Mesendoderm (in vitro differentiated cells): ENCODE measurements at regions not wholly inside any gene's neighbourhood (a gene's known extent, or its start where the extent isn't known, plus 50 kb on each side); places are given as distances from the start of the nearest gene placed in this dataset.
A peak's percentile ranks its signal among the peaks of the same experiment; 100 is the strongest.

Source experiments
- DNase-seq: peaks from one replicate; pipeline ENCODE4 v3.0.0; 2013
- H2AK5ac ChIP-seq: 2 replicates; pipeline ENCODE4 v1.6.1; 2013; ENCODE audit warnings: low read length, inconsistent platforms
- H2BK120ac ChIP-seq: 2 replicates; pipeline ENCODE4 v1.6.1; 2013; ENCODE audit warnings: low read depth, mild to moderate bottlenecking, low read length, moderate library complexity, mixed read lengths
- H2BK15ac ChIP-seq: replicated peaks from 2 replicates; pipeline ENCODE4 v1.6.1; 2013; ENCODE audit warnings: low read depth, mild to moderate bottlenecking, moderate library complexity
- H2BK5ac ChIP-seq: 2 replicates; pipeline ENCODE4 v1.6.1; 2013; ENCODE audit warnings: low read length, inconsistent platforms
- H3K18ac ChIP-seq: 2 replicates; pipeline ENCODE4 v1.6.1; 2013; ENCODE audit warnings: mild to moderate bottlenecking, low read length, mixed read lengths
- H3K23ac ChIP-seq: one replicate; pipeline ENCODE4 v1.6.1; 2013; ENCODE audit warnings: low read length
- H3K27ac ChIP-seq: 2 replicates; pipeline ENCODE4 v1.5.1; 2013; ENCODE audit warnings: low read depth, mild to moderate bottlenecking, inconsistent platforms, low read length, moderate library complexity
- H3K27me3 ChIP-seq: 2 replicates; pipeline ENCODE4 v1.6.1; 2013; ENCODE audit warnings: low read length, control low read depth, mild to moderate bottlenecking, inconsistent platforms; ENCODE audit not compliant: insufficient read depth, poor library complexity
- H3K36me3 ChIP-seq: 2 replicates; pipeline ENCODE4 v1.6.1; 2013; ENCODE audit warnings: low read length, inconsistent platforms; ENCODE audit not compliant: control insufficient read depth, insufficient read depth
- H3K4ac ChIP-seq: one replicate; pipeline ENCODE4 v1.6.1; 2013; ENCODE audit warnings: low read depth, mild to moderate bottlenecking, low read length, moderate library complexity
- H3K4me1 ChIP-seq: 2 replicates; pipeline ENCODE4 v1.6.1; 2013; ENCODE audit warnings: low read depth, low read length, inconsistent platforms; ENCODE audit not compliant: control insufficient read depth
- H3K4me2 ChIP-seq: 2 replicates; pipeline ENCODE4 v1.6.1; 2013; ENCODE audit warnings: low read length
- H3K4me3 ChIP-seq: 2 replicates; pipeline ENCODE4 v1.5.1; 2013; ENCODE audit warnings: mild to moderate bottlenecking, low read length
- H3K56ac ChIP-seq: one replicate; pipeline ENCODE4 v1.6.1; 2013; ENCODE audit warnings: low read length
- H3K79me1 ChIP-seq: 2 replicates; pipeline ENCODE4 v1.6.1; 2013; ENCODE audit warnings: low read length, inconsistent platforms
- H3K79me2 ChIP-seq: 2 replicates; pipeline ENCODE4 v1.6.1; 2013; ENCODE audit warnings: mild to moderate bottlenecking, low read length; ENCODE audit not compliant: control insufficient read depth, insufficient read depth
- H3K9ac ChIP-seq: 2 replicates; pipeline ENCODE4 v1.6.1; 2013; ENCODE audit warnings: low read length, inconsistent platforms
- H4K5ac ChIP-seq: one replicate; pipeline ENCODE4 v1.6.1; 2013; ENCODE audit warnings: low read length
- H4K8ac ChIP-seq: one replicate; pipeline ENCODE4 v1.6.1; 2013; ENCODE audit warnings: low read depth, mild to moderate bottlenecking, control low read depth, low read length, moderate library complexity
- WGBS: extraction: QIAGEN DNeasy Blood & Tissue Kit; methylation state at CpG from one replicate; pipeline ENCODE4 v1.1.7; 2013; ENCODE audit warnings: low lambda C conversion rate, missing lambda C conversion rate; ENCODE audit not compliant: insufficient coverage; ENCODE audit errors: extremely low coverage; 5-methylcytosine and 5-hydroxymethylcytosine counted together

DNA sequence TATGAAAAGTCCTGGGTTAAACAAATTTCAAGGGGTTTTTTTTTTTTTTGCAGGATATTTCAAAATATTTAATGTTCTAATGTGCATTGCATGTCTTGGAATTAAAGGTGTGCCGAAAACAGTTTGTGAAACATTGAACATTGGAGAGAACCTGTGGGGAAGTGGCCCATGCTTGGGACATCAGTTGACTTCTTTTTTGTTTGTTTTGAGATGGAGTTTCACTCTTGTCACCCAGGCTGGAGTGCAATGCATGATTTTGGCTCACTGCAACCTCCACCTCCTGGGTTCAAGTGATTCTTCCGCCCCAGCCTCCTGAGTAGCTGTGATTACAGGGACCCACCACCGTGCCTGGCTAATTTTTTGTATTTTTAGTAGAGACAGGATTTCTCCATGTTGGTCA lies 71.0 kb upstream of the RAPH1 start:
- no peak overlapping the region for H3K23ac ChIP-seq
- H2BK15ac ChIP-seq = no peak overlapping the region
- no peaks in the 10 kb centered on the region for H3K79me1 ChIP-seq
- H3K4me3 ChIP-seq = no peak overlapping the region
- no peak overlapping the region for H3K4me2 ChIP-seq
- H3K4ac ChIP-seq = no peak overlapping the region
- no peaks in the 10 kb centered on the region for H3K4me1 ChIP-seq
- H3K18ac ChIP-seq = no peak overlapping the region
- H4K5ac ChIP-seq = no peak overlapping the region
- no peak overlapping the region for H4K8ac ChIP-seq
- no peak overlapping the region for H3K56ac ChIP-seq
- no CpG with 5 or more reads among the region's 3 CpGs for WGBS
- H3K9ac ChIP-seq = no peak overlapping the region
- H3K27ac ChIP-seq = no peak overlapping the region
- no peak for DNase-seq
- no peak overlapping the region for H2BK120ac ChIP-seq
- H3K27me3 ChIP-seq = no peaks in the 10 kb centered on the region
- no peaks in the 10 kb centered on the region for H3K79me2 ChIP-seq
- no peaks in the 10 kb centered on the region for H3K36me3 ChIP-seq
- H2AK5ac ChIP-seq = no peak overlapping the region
- H2BK5ac ChIP-seq = no peak overlapping the region

DNA sequence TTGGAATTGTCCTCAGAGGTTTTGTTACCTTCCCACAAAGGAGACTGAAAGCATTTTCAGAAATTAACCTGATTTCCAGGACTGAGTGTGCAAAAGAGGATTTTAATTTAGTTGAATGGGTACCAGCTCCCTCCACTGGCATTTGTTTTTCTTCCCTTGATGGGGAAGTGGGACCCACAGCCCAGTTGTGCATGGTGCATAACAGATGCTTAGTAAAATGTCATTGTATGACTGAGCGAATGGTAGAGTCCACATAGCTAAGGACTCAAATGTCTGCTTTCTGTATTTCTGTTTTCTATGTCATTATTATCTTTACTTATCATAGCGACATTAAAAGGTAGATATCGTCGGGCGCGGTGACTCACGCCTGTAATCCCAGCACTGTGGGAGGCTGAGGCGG lies 75.5 kb upstream of the RAPH1 start:
- Histone ChIP-seq H2AK5ac (no peak overlapping the region), H3K4me2 (no peak overlapping the region), H4K8ac (no peak overlapping the region), H3K18ac (no peak overlapping the region), H2BK120ac (no peak overlapping the region), H3K36me3 (no peaks in the 10 kb centered on the region), H3K4me1 (peaks cover 2% of the 10 kb centered on the region), H3K23ac (no peak overlapping the region), H3K9ac (no peak overlapping the region), H3K27ac (no peak overlapping the region), H4K5ac (no peak overlapping the region), H3K79me2 (no peaks in the 10 kb centered on the region), H2BK15ac (no peak overlapping the region), H3K27me3 (no peaks in the 10 kb centered on the region), H2BK5ac (no peak overlapping the region), H3K56ac (no peak overlapping the region), H3K4me3 (no peak overlapping the region), H3K79me1 (no peaks in the 10 kb centered on the region), H3K4ac (no peak overlapping the region)
- DNase-seq = no peak
- no CpG with 5 or more reads among the region's 8 CpGs for WGBS

DNA sequence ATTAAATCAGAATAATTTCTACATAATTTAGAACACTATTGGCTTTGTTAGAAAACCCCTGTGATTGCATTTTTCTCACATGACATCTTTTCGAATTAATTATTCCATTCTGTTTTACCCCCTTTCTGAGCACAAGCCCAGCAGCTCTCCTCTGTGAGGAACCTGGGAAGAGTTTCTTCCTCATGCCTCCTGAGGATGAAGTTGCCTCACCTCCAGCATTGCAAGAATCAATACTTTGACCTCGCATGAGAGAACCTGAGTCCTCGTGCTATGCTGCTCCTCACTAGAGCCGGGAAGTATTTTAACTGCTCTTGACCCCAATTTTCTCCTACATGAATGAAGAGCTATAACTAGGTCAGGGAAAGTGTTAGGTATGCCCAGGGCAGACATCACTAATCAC lies 77.1 kb upstream of the RAPH1 start:
- peak; percentile 59 for DNase-seq
- no peak overlapping the region for H2BK120ac ChIP-seq
- no peaks in the 10 kb centered on the region for H3K79me2 ChIP-seq
- H3K9ac ChIP-seq = no peak overlapping the region
- no CpG with 5 or more reads among the region's 4 CpGs for WGBS
- no peak overlapping the region for H4K8ac ChIP-seq
- H3K27me3 ChIP-seq = no peaks in the 10 kb centered on the region
- H3K79me1 ChIP-seq = no peaks in the 10 kb centered on the region
- H3K36me3 ChIP-seq = no peaks in the 10 kb centered on the region
- H3K56ac ChIP-seq = no peak overlapping the region
- H3K4ac ChIP-seq = no peak overlapping the region
- no peak overlapping the region for H4K5ac ChIP-seq
- no peak overlapping the region for H2AK5ac ChIP-seq
- H3K27ac ChIP-seq = no peak overlapping the region
- peaks cover 2% of the 10 kb centered on the region for H3K4me1 ChIP-seq
- H3K18ac ChIP-seq = no peak overlapping the region
- H3K23ac ChIP-seq = no peak overlapping the region
- no peak overlapping the region for H2BK5ac ChIP-seq
- H3K4me2 ChIP-seq = no peak overlapping the region
- H2BK15ac ChIP-seq = no peak overlapping the region
- H3K4me3 ChIP-seq = no peak overlapping the region

DNA sequence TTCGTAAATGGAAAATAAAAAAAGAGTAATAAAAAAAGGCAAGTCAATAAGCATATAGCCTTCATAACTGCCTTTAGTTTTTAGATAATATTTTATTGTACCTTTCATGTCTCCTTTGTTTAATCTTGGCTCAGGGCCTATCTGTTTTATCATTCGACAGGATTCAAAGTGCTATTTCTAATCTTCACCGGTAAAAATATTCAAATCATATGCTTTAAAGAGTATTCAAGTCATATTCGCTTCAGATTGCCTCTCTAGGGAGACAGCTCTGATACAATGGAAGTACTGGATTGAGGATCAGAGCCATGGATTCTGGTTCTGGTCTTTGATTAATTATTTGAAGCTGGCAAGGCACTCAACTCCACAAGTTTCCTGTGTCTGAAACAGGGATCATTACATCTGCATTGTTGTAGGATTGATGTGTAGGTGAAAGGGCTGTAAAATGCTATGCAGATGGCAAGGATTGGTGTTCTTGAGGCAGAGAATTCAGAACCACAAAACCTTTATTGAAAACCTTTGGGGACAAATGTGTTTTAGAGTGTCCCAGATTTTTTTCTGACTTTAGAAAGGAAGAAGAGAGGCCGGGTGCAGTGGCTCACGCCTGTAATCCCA lies 84.3 kb upstream of the RAPH1 start:
- Histone ChIP-seq H3K79me1 (no peaks in the 10 kb centered on the region), H4K5ac (no peak overlapping the region), H2BK120ac (no peak overlapping the region), H2AK5ac (no peak overlapping the region), H3K23ac (no peak overlapping the region), H4K8ac (no peak overlapping the region), H3K36me3 (no peaks in the 10 kb centered on the region), H3K4me2 (no peak overlapping the region), H3K4ac (no peak overlapping the region), H3K27ac (no peak overlapping the region), H2BK5ac (no peak overlapping the region), H3K27me3 (no peaks in the 10 kb centered on the region), H3K18ac (no peak overlapping the region), H3K4me1 (no peaks in the 10 kb centered on the region), H3K56ac (no peak overlapping the region), H3K9ac (no peak overlapping the region), H3K4me3 (no peak overlapping the region), H3K79me2 (no peaks in the 10 kb centered on the region), H2BK15ac (no peak overlapping the region)
- WGBS = no CpG with 5 or more reads among the region's 6 CpGs
- DNase-seq = no peak

DNA sequence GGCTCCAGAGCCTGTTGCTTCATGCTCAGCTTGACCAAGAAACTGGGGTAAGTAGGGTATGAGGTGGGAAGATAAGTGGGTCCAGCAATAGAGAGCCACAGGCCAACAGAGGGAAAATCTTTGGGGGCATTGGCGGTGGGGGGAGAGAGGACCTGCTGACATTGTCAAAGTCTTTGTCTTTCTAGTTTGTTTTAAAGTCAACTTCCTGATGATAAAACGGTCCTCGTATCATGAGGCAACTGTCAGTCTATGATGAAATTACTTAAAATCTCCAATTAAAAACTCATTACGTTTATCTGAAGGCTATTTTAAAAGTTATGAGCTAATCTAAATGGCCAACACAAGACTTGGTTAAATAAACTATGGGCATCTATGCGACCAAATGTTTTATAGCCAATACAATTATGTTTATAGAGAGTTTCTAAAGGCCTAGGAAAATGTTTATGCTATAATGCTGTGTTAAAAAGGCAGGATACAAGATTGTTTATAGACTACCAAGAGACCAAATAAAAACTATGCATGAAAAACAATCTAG lies 84.4 kb upstream of the CD28 start:
- no CpG with 5 or more reads among the region's 5 CpGs for WGBS
- Histone ChIP-seq H2AK5ac (no peak overlapping the region), H2BK120ac (no peak overlapping the region), H3K18ac (no peak overlapping the region), H3K79me1 (no peaks in the 10 kb centered on the region), H3K36me3 (no peaks in the 10 kb centered on the region), H2BK5ac (no peak overlapping the region), H3K9ac (no peak overlapping the region), H3K4ac (no peak overlapping the region), H2BK15ac (no peak overlapping the region), H3K4me3 (no peak overlapping the region), H4K5ac (no peak overlapping the region), H3K56ac (no peak overlapping the region), H3K4me1 (no peaks in the 10 kb centered on the region), H3K23ac (no peak overlapping the region), H3K79me2 (no peaks in the 10 kb centered on the region), H3K27me3 (no peaks in the 10 kb centered on the region), H4K8ac (no peak overlapping the region), H3K4me2 (no peak overlapping the region), H3K27ac (no peak overlapping the region)
- no peak for DNase-seq

DNA sequence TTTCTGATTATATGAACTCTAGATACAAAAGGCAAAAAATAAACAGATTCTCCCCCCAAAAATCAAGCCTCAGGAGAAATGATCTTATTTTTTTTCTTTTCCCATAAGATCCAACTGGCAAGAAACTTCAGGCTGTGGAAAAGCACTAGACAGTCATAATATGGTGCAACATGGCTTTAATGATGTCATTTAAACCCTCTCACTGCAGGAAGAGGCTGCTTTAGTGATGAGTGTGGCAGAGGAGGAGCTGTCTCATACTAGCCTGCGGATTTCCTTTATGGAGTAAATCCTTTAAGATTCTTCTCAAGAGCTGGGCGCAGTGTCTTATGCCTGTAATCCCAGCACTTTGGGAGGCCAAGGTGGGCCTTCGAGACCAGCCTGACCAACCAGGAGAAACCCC lies 83.3 kb upstream of the CD28 start:
- DNase-seq = peak; percentile 65
- H3K4ac ChIP-seq = no peak overlapping the region
- no peak overlapping the region for H3K4me3 ChIP-seq
- no peaks in the 10 kb centered on the region for H3K36me3 ChIP-seq
- no peak overlapping the region for H3K27ac ChIP-seq
- H3K4me2 ChIP-seq = no peak overlapping the region
- H3K79me2 ChIP-seq = no peaks in the 10 kb centered on the region
- no peak overlapping the region for H2BK15ac ChIP-seq
- no peak overlapping the region for H2AK5ac ChIP-seq
- H3K27me3 ChIP-seq = no peaks in the 10 kb centered on the region
- peak overlapping the region; percentile 1 for H3K56ac ChIP-seq
- no peaks in the 10 kb centered on the region for H3K4me1 ChIP-seq
- no peak overlapping the region for H3K23ac ChIP-seq
- no peak overlapping the region for H2BK120ac ChIP-seq
- no peak overlapping the region for H3K18ac ChIP-seq
- H4K8ac ChIP-seq = no peak overlapping the region
- no CpG with 5 or more reads among the region's 3 CpGs for whole genome bisulfite sequencing
- H3K79me1 ChIP-seq = no peaks in the 10 kb centered on the region
- H2BK5ac ChIP-seq = no peak overlapping the region
- H4K5ac ChIP-seq = no peak overlapping the region
- H3K9ac ChIP-seq = no peak overlapping the region
